T-helper 17 cell (primary cell): ENCODE measurements at regions not wholly inside any gene's neighbourhood (a gene's known extent, or its start where the extent isn't known, plus 50 kb on each side); places are given as distances from the start of the nearest gene placed in this dataset.

Source experiments
- ATAC-seq: fragments of 150-1000 bp; cut with Tn5 transposase; 2 replicates; pipeline ENCODE4 v1.10.0; 2021; ENCODE audit warnings: mild to moderate bottlenecking, moderate library complexity
- DNase-seq, 3 donors: peaks; one replicate each; pipeline versions ENCODE4 v3.0.0 to v3.0.0-alpha.2; 2020 to 2021
- H3K9me3 ChIP-seq: one replicate; pipeline ENCODE4 v1.7.0; 2013; ENCODE audit warnings: low read length, mild to moderate bottlenecking; ENCODE audit not compliant: control insufficient read depth, poor library complexity, severe bottlenecking
- H3K27ac Mint-ChIP-seq: one replicate; pipeline ENCODE4 v1.8.0; 2022; ENCODE audit warnings: mild to moderate bottlenecking, moderate library complexity, mixed read lengths
- H3K27me3 Mint-ChIP-seq: one replicate; pipeline ENCODE4 v1.8.0; 2022; ENCODE audit warnings: mixed read lengths
- H3K36me3 Mint-ChIP-seq: one replicate; pipeline ENCODE4 v1.8.0; 2022; ENCODE audit warnings: low read depth, mixed read lengths
- H3K4me1 Mint-ChIP-seq: one replicate; pipeline ENCODE4 v1.8.0; 2022; ENCODE audit warnings: mild to moderate bottlenecking, mixed read lengths
- H3K4me3 Mint-ChIP-seq: one replicate; pipeline ENCODE4 v1.8.0; 2022; ENCODE audit warnings: mild to moderate bottlenecking, moderate library complexity, mixed read lengths

GRCh38 chr3:5388091-5388490 lies 200.6 kb downstream of the EDEM1 start:
- Mint-ChIP-seq H3K27me3 (peaks cover 35% of the 10 kb centered on the region), H3K36me3 (peaks cover 4% of the 10 kb centered on the region), H3K4me3 (no peak overlapping the region), H3K4me1 (peaks cover 6% of the 10 kb centered on the region), H3K27ac (no peak overlapping the region)
- DNase-seq, result no peak
- H3K9me3 ChIP-seq, result no peaks in the 10 kb centered on the region
- ATAC-seq, result no peak

DNA sequence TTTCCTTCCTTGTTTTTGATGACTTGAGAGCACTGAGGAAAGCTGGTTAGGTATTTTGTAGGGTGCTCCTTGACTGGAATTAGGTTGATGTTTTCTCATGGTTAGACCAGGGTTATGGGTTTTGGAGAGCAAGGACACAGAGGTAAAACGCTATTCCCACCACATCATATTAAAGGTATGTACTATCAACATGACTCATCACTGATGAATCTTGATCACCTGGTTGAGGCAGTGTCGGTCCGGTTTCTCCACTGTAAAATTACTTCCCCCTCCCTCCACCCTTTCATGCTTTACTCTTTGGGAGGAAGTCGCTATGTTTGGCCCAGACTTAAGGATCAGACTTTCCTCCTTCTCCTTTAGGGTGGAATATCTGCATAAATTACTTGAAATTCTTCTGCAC lies 201.6 kb downstream of the EDEM1 start:
- Mint-ChIP-seq H3K27me3 (peaks cover 35% of the 10 kb centered on the region), H3K36me3 (peaks cover 5% of the 10 kb centered on the region), H3K27ac (no peak overlapping the region), H3K4me1 (peaks cover 6% of the 10 kb centered on the region), H3K4me3 (no peak overlapping the region)
- ATAC-seq (no peak), DNase-seq (no peak)
- no peaks in the 10 kb centered on the region for H3K9me3 ChIP-seq

GRCh38 chr3:5390221-5390620 lies 202.7 kb downstream of the EDEM1 start:
- peaks cover 6% of the 10 kb centered on the region for H3K4me1 Mint-ChIP-seq
- H3K27me3 Mint-ChIP-seq, result peaks cover 35% of the 10 kb centered on the region
- H3K4me3 Mint-ChIP-seq, result no peak overlapping the region
- no peaks in the 10 kb centered on the region for H3K9me3 ChIP-seq
- no peak overlapping the region for H3K27ac Mint-ChIP-seq
- peaks cover 5% of the 10 kb centered on the region for H3K36me3 Mint-ChIP-seq
- no peak for DNase-seq
- ATAC-seq, result no peak

DNA sequence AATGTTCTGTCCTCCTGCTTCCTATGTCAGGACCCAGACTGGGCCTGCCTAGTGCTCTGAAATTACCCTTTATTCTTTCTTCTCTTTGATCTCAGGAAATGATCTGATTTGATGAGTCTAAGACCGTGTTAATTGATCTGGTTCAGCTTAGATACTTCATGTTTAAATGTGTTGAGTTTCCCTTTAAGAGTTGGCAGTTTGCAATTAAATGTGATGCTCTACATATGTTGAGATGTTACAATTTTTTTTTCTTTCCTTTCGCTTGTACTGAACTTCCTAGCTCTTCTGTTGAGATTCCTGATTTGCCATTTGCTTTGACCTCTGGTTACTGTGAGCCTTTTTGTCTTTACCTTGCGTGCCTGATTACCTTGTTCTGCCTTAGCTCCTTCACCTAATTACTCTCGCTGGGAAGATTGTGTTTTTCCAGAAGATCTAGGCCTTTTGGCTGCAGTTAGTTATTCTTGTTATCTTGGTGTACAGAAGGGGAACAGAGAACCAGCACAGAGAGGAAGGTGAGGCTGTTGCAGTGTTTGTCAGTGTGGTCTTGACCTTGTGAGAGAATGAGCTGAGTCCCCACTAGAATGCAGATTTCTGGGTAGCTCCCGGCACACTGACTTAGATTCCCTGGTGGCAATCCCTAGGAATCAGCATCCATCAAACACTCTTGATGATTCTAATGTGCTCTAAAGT lies 203.6 kb downstream of the EDEM1 start:
- no peaks in the 10 kb centered on the region for H3K9me3 ChIP-seq
- Mint-ChIP-seq H3K27ac (no peak overlapping the region), H3K27me3 (peaks cover 29% of the 10 kb centered on the region), H3K36me3 (peaks cover 5% of the 10 kb centered on the region), H3K4me1 (peaks cover 6% of the 10 kb centered on the region), H3K4me3 (no peak overlapping the region)
- ATAC-seq, result no peak
- no peak for DNase-seq

GRCh38 chr3:5401002-5401401 lies 213.5 kb downstream of the EDEM1 start:
- H3K9me3 ChIP-seq, result no peaks in the 10 kb centered on the region
- no peaks in the 10 kb centered on the region for H3K36me3 Mint-ChIP-seq
- peaks cover 41% of the 10 kb centered on the region for H3K27me3 Mint-ChIP-seq
- no peak for DNase-seq
- no peaks in the 10 kb centered on the region for H3K4me1 Mint-ChIP-seq
- no peak overlapping the region for H3K4me3 Mint-ChIP-seq
- no peak overlapping the region for H3K27ac Mint-ChIP-seq
- no peak for ATAC-seq

DNA sequence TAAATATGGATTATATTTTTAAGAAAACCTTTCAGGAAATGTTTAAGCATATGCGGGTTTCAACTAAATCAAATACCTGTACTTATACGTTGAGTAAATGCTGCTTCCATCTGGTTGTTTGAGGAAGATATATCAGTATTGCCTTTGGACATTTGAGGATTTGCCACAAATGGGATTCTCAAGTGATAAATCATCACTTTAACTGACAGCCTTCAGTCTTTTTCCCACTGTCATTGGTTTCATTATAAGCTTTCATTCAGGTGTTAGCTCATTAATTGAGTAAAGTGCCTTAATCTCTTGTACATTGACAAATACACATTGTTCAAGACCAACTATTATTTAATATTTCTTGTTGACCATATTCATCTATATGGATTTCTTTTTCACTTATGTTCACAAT lies 217.2 kb downstream of the EDEM1 start:
- H3K4me3 Mint-ChIP-seq, result no peak overlapping the region
- no peaks in the 10 kb centered on the region for H3K4me1 Mint-ChIP-seq
- no peaks in the 10 kb centered on the region for H3K36me3 Mint-ChIP-seq
- DNase-seq, result no peak
- H3K27ac Mint-ChIP-seq, result no peak overlapping the region
- ATAC-seq, result no peak
- H3K27me3 Mint-ChIP-seq, result peaks cover 24% of the 10 kb centered on the region
- H3K9me3 ChIP-seq, result no peaks in the 10 kb centered on the region

GRCh38 chr3:5411786-5412185 lies 224.3 kb downstream of the EDEM1 start:
- DNase-seq, result no peak
- no peak overlapping the region for H3K4me3 Mint-ChIP-seq
- H3K27me3 Mint-ChIP-seq, result no peaks in the 10 kb centered on the region
- H3K9me3 ChIP-seq, result no peaks in the 10 kb centered on the region
- H3K4me1 Mint-ChIP-seq, result no peaks in the 10 kb centered on the region
- H3K27ac Mint-ChIP-seq, result no peak overlapping the region
- no peak for ATAC-seq
- no peaks in the 10 kb centered on the region for H3K36me3 Mint-ChIP-seq

GRCh38 chr3:5423076-5423475 lies 235.6 kb downstream of the EDEM1 start:
- Mint-ChIP-seq H3K4me3 (no peak overlapping the region), H3K27me3 (peaks cover 17% of the 10 kb centered on the region), H3K27ac (no peak overlapping the region), H3K36me3 (peaks cover 2% of the 10 kb centered on the region), H3K4me1 (peaks cover 12% of the 10 kb centered on the region)
- DNase-seq (no peak), ATAC-seq (no peak)
- H3K9me3 ChIP-seq, result no peaks in the 10 kb centered on the region

GRCh38 chr3:5423523-5423922 lies 236.0 kb downstream of the EDEM1 start:
- no peaks in the 10 kb centered on the region for H3K9me3 ChIP-seq
- DNase-seq, result no peak
- H3K27ac Mint-ChIP-seq, result no peak overlapping the region
- peaks cover 2% of the 10 kb centered on the region for H3K36me3 Mint-ChIP-seq
- no peak overlapping the region for H3K4me3 Mint-ChIP-seq
- no peak for ATAC-seq
- H3K4me1 Mint-ChIP-seq, result peaks cover 12% of the 10 kb centered on the region
- H3K27me3 Mint-ChIP-seq, result peaks cover 18% of the 10 kb centered on the region

DNA sequence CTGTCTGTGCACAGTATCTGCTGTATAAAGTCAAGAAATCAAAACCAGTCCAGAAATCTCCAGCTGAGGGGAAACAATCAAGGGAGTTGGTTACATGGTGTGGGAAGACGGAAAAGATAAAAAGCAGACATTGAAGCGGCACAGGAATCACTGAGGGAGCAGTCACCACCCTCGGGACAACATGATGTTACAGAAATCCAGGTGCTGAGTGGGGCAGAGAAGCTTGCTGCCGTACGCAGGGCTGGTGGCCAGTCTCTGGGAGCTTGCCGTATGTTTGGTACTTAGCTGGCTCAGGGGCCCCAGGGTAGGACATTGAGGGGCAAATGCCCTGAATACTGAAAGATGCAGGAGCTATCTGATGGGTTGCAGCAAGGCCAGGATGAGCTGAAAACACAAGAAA lies 237.9 kb downstream of the EDEM1 start:
- DNase-seq (no peak), ATAC-seq (no peak)
- Mint-ChIP-seq H3K4me1 (peaks cover 12% of the 10 kb centered on the region), H3K27ac (no peak overlapping the region), H3K27me3 (peaks cover 27% of the 10 kb centered on the region), H3K4me3 (no peak overlapping the region), H3K36me3 (peaks cover 2% of the 10 kb centered on the region)
- H3K9me3 ChIP-seq, result no peaks in the 10 kb centered on the region

- Mint-ChIP-seq H3K27me3 (peaks cover 25% of the 10 kb centered on the region), H3K4me1 (peaks cover 12% of the 10 kb centered on the region)
Measured at GRCh38 chr3:5426094-5426883, 238.8 kb downstream of the EDEM1 start.

DNA sequence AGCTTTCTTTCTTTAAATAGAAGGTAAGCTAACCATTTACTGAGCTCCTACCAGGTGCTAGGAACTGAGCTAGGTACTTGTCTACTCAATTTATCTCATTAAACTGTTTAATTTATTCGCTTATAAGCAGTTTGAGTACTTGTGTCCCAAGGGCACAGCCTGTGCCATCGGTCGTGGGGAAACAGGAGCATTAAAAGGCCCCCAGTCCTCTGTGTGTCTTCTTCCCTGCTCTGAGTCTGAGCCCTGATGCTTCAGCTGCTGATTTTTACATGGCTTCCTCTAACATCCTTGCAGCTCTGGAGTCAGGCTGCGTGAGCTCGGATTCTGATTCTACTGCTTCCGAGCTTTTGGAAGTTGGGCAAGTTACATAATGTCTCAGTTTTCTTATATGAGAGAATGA lies 239.5 kb downstream of the EDEM1 start:
- peaks cover 29% of the 10 kb centered on the region for H3K27me3 Mint-ChIP-seq
- ATAC-seq, result no peak
- H3K4me1 Mint-ChIP-seq, result peaks cover 12% of the 10 kb centered on the region
- H3K4me3 Mint-ChIP-seq, result no peak overlapping the region
- DNase-seq, result no peak
- no peak overlapping the region for H3K27ac Mint-ChIP-seq
- no peaks in the 10 kb centered on the region for H3K9me3 ChIP-seq
- H3K36me3 Mint-ChIP-seq, result peaks cover 2% of the 10 kb centered on the region

More at GRCh38 chr3:5426094-5426883, 238.8 kb downstream of the EDEM1 start:
- DNase-seq (peak; percentile 25 to 44 (median 26)), ATAC-seq (peak; percentile 67)
- H3K4me3 Mint-ChIP-seq, result no peak overlapping the region
- no peak overlapping the region for H3K27ac Mint-ChIP-seq
- H3K36me3 Mint-ChIP-seq, result peaks cover 2% of the 10 kb centered on the region
- no peaks in the 10 kb centered on the region for H3K9me3 ChIP-seq

GRCh38 chr3:5427938-5428337 lies 240.4 kb downstream of the EDEM1 start:
- Mint-ChIP-seq H3K27me3 (peaks cover 29% of the 10 kb centered on the region), H3K36me3 (peaks cover 2% of the 10 kb centered on the region), H3K4me1 (peaks cover 12% of the 10 kb centered on the region), H3K27ac (no peak overlapping the region), H3K4me3 (no peak overlapping the region)
- DNase-seq (no peak), ATAC-seq (no peak)
- H3K9me3 ChIP-seq, result no peaks in the 10 kb centered on the region
